Thyroid gland (tissue), 4 donors: ENCODE measurements at regions not wholly inside any gene's neighbourhood (a gene's known extent, or its start where the extent isn't known, plus 50 kb on each side); places are given as distances from the start of the nearest gene placed in this dataset.
"Not testable (repeated sequence)": the region's sequence is repeated elsewhere in the genome, so short reads cannot be mapped to it uniquely, and the experiment has no call there.

Experiments used
- POLR2A ChIP-seq, 2 donors: fragments of 450-650 bp; IDR thresholded peaks; one replicate each; pipeline ENCODE4 v1.6.1; 2017; ENCODE audit warnings: antibody characterized with exemption in 2 of 2, mild to moderate bottlenecking in 2 of 2, moderate library complexity in 1 of 2
- TF ChIP-seq, protein P1 (sequence below), 6 experiments: fragments of 200-600 bp in 3 of 6; fragments of 450-650 bp in 3 of 6; sonication (generic) in 3 of 6; IDR thresholded peaks; one replicate each; pipeline ENCODE4 v1.5.1; 2016 to 2019; ENCODE audit warnings: antibody characterized with exemption in 6 of 6, mild to moderate bottlenecking in 2 of 6, inconsistent platforms in 1 of 6, moderate library complexity in 1 of 6

DNA sequence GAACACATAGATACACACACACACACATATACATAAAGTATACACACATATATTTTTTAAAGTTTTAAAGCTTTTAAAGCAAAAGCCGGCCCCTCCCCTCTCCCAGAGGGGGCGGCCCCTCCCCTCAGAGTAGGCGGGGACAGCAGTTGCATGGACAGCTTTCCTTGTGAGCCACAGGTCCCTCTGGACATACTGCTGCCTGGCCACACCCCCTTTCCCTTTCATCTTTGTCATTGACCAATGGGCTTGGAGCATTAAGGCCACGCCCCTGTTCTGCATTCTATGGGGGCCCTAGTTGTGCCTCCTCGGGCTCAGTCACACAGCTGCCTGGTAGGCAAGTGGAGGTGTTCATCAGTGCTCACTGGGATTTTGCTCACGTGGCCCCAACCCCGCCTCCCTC, 57.5 kb upstream of the LYSMD4 start:
- TF ChIP-seq, protein P1, sequence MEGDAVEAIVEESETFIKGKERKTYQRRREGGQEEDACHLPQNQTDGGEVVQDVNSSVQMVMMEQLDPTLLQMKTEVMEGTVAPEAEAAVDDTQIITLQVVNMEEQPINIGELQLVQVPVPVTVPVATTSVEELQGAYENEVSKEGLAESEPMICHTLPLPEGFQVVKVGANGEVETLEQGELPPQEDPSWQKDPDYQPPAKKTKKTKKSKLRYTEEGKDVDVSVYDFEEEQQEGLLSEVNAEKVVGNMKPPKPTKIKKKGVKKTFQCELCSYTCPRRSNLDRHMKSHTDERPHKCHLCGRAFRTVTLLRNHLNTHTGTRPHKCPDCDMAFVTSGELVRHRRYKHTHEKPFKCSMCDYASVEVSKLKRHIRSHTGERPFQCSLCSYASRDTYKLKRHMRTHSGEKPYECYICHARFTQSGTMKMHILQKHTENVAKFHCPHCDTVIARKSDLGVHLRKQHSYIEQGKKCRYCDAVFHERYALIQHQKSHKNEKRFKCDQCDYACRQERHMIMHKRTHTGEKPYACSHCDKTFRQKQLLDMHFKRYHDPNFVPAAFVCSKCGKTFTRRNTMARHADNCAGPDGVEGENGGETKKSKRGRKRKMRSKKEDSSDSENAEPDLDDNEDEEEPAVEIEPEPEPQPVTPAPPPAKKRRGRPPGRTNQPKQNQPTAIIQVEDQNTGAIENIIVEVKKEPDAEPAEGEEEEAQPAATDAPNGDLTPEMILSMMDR (IDR thresholded peaks at IDR 0.05), result not testable (repeated sequence)
- TF ChIP-seq POLR2A (IDR thresholded peaks at IDR 0.05), result not testable (repeated sequence)
